ENCODE measurements at regions not wholly inside any gene's neighbourhood (a gene's known extent, or its start where the extent isn't known, plus 50 kb on each side); places are given as distances from the start of the nearest gene placed in this dataset.
"Not testable (repeated sequence)": the region's sequence is repeated elsewhere in the genome, so short reads cannot be mapped to it uniquely, and the experiment has no call there.

DNA sequence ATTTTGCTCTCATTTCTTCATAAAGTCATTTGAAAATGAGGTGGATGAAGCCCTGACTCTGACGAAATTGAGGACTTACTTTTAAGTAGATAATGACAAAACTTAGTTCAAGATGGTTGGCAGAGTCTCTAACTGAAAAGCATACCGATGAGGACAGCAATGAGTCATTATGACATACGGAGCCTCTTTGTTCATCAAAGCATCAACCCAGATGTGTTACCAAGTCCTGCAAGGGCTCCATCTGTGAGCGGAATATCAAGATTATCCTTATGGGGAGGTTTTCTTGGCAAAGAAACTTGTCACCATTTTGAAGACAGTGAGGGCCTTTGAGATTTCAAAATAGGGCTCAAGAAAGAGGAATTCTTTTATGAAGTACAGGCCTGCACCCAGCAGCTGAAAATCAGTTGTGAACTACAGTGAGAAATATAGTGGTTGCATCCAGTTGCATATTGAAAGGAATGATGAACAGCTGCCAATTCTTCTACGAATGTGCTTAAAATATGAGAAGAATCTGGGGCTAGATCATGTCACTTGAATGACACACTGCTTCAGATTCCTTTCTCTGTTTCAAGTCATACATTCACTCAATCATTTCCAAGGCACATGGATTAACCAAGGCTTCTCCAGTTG, 86.6 kb upstream of the SLC24A2 start:
- DNase-seq (ENCODE audit: low spot score), result no peak

DNA sequence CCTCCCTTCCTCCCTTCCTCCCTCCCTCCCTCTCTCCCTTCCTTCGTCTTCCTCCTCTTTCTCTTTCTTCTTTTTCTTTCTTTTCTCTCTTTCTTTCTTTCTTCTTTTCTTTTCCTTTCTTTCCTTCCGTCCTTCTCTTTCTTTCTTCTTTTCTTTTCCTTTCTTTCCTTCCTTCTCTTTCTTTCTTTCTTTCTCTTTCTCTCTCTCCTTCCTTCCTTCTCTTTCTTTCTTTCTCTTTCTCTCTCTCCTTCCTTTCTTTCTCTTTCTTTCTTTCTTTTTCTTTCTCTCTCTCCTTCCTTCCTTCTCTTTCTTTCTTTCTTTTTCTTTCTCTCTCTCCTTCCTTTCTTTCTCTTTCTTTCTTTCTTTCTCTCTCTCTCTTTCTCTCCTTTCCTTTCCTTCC, 84.4 kb upstream of the SLC24A2 start:
- not testable (repeated sequence) for DNase-seq (ENCODE audit: low spot score)

DNA sequence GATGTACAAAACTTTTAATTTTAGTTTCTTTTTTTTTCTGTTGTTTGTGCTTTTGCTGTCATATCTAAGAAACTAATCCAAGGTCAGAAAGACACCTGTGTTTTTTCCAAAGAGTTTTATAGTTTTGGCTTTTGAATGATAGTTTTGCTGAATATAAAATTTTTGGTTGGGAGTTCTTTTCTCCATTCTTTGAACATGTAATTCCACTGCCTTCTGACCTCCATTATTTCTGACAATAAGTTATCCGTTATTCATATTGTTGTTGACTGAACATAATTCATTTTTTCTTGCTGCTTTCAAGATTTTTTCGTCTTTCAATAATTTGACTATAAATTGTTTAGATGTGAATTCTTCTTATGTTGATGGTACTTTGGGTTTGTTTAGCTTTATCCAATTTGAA, 82.2 kb upstream of the SLC24A2 start:
- no peak for DNase-seq (ENCODE audit: low spot score)

DNA sequence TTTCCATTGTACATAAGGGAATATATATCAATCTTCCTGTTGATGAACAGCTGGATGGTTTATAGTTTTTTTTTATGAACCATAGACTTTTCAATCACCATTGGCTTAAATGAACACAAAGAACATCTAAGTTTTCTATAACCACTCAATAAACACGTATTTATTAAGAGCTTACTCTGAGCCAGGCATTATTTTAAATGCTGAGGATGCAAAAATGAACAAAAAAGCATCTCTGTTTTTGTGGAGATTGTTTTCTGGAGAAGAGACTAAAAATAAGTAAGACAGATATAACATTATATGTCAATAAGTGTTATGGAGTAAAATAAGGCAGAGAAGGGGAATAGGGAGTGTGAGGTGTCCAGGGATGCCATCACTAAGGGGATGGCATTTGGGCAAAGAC, 52.1 kb upstream of the SLC24A2 start:
- no peak for DNase-seq (ENCODE audit: low spot score)

Measured in A172 (cell line).